Right lobe of liver (tissue), 6 donors: ENCODE measurements at regions not wholly inside any gene's neighbourhood (a gene's known extent, or its start where the extent isn't known, plus 50 kb on each side); places are given as distances from the start of the nearest gene placed in this dataset.

Experiments used
- ATAC-seq, 4 donors: fragments of 200-7000 bp; cut with Tn5 transposase; one replicate each; pipeline ENCODE4 v1.9.1; 2020; ENCODE audit warnings: mild to moderate bottlenecking in 4 of 4, moderate library complexity in 4 of 4
- DNase-seq, 3 donors: peaks; one replicate each; pipeline ENCODE4 v3.0.0-alpha.2; 2020
- H3K27ac ChIP-seq, 3 donors: fragments of 200-600 bp; one replicate each; pipeline ENCODE4 v1.8.0; 2022
- H3K27me3 ChIP-seq, 2 donors: fragments of 200-600 bp; one replicate each; pipeline ENCODE4 v1.8.0; 2022
- H3K36me3 ChIP-seq, 4 donors: fragments of 200-600 bp; sonication (generic) in 1 of 4; one replicate each; pipeline versions ENCODE4 v1.5.1 to v1.8.0; 2017 to 2022; ENCODE audit warnings: control low read depth in 1 of 4
- H3K4me1 ChIP-seq, 4 donors: fragments of 200-600 bp; sonication (generic) in 1 of 4; one replicate each; pipeline versions ENCODE4 v1.5.1 to v1.8.0; 2017 to 2022; ENCODE audit warnings: control low read depth in 1 of 4
- H3K4me3 ChIP-seq, 3 donors: fragments of 200-600 bp; one replicate each; pipeline ENCODE4 v1.8.0; 2022
- H3K9me3 ChIP-seq, 4 donors: fragments of 200-600 bp; sonication (generic) in 1 of 4; one replicate each; pipeline versions ENCODE4 v1.5.1 to v1.8.0; 2017 to 2022; ENCODE audit warnings: control low read depth in 1 of 4
- POLR2A ChIP-seq: fragments of 450-650 bp; IDR thresholded peaks from one replicate; pipeline ENCODE4 v1.6.1; 2017; ENCODE audit warnings: antibody characterized with exemption, mild to moderate bottlenecking
- WGBS: methylation state at CpG from one replicate; pipeline ENCODE4 v1.1.6; 2018; ENCODE audit warnings: low coverage, low lambda C conversion rate; ENCODE audit not compliant: insufficient coverage; ENCODE audit errors: missing lambda C conversion rate; 5-methylcytosine and 5-hydroxymethylcytosine counted together
- intact Hi-C, 2 donors: fragments of 100-400 bp; cut with DNase I; formaldehyde crosslinking; loops; one replicate each; pipeline versions ENCODE4 v1.11.2 to v1.14.1; 2022
- TF ChIP-seq, protein P1 (sequence below), 4 donors: fragments of 200-600 bp in 3 of 4; fragments of 450-650 bp in 1 of 4; IDR thresholded peaks; one replicate each; pipeline versions ENCODE4 v1.5.1 to v1.8.0; 2016 to 2022; ENCODE audit warnings: antibody characterized with exemption in 4 of 4, mild to moderate bottlenecking in 2 of 4
- donor health status: DM: no; HTN: yes; CAD: no.
- donor health status: DM: no; HTN: no; CAD: no.
- donor health status: DM: no; HTN: no; CAD: no.
- donor health status: DM: no; HTN: yes; CAD: no.
- donor health status: DM: no; HTN: yes; CAD: no.

DNA sequence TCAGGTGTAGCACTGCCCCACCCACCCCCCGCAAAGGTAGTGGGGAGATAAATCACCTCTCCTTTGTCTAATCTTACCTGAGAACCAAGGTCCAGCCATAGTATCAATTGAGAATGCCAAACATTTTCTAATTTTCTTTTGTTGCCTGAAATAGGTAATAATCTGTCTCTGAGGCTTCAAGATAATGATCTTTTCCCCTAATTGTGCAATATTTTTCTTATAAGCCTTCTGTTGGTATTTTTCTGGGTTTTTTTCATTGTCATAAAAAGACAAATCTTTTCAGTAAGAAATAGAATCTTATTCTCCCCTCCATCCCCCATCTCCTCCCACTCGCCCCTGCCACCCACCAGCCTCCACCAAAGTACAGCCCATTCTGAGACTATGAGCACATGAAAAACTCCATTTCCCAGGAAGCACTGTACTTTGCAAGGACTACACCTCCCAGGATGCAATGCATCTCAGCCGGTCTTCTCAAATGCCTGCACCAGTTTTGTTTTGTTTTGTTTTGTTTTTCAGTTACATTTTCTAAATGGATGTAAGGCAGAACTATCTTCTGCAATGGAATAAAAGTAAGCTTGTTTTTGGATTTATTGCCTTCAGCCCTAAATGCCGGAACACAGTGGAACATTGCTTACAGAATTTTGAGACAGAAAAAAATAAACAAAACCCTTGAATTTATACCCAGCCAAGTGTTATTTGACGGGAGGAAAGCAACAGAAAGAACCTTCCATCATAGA, 268.0 kb downstream of the TFAP2A start:
- DNase-seq = no peak
- no peaks in the 10 kb centered on the region for H3K9me3 ChIP-seq
- H3K27ac ChIP-seq = no peak overlapping the region
- WGBS = 32% methylated on average over 5 of the region's 5 CpGs
- H3K4me3 ChIP-seq = peak overlapping the region; percentile 4 to 17 (median 9)
- H3K36me3 ChIP-seq = no peaks in the 10 kb centered on the region
- peak; percentile 54 to 76 (median 63) for ATAC-seq
- H3K27me3 ChIP-seq = no peaks in the 10 kb centered on the region
- TF ChIP-seq, protein P1, sequence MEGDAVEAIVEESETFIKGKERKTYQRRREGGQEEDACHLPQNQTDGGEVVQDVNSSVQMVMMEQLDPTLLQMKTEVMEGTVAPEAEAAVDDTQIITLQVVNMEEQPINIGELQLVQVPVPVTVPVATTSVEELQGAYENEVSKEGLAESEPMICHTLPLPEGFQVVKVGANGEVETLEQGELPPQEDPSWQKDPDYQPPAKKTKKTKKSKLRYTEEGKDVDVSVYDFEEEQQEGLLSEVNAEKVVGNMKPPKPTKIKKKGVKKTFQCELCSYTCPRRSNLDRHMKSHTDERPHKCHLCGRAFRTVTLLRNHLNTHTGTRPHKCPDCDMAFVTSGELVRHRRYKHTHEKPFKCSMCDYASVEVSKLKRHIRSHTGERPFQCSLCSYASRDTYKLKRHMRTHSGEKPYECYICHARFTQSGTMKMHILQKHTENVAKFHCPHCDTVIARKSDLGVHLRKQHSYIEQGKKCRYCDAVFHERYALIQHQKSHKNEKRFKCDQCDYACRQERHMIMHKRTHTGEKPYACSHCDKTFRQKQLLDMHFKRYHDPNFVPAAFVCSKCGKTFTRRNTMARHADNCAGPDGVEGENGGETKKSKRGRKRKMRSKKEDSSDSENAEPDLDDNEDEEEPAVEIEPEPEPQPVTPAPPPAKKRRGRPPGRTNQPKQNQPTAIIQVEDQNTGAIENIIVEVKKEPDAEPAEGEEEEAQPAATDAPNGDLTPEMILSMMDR (IDR thresholded peaks at IDR 0.05) = no peak
- no peak for TF ChIP-seq POLR2A
- H3K4me1 ChIP-seq = no peaks in the 10 kb centered on the region
- intact Hi-C loops = no loop called here

DNA sequence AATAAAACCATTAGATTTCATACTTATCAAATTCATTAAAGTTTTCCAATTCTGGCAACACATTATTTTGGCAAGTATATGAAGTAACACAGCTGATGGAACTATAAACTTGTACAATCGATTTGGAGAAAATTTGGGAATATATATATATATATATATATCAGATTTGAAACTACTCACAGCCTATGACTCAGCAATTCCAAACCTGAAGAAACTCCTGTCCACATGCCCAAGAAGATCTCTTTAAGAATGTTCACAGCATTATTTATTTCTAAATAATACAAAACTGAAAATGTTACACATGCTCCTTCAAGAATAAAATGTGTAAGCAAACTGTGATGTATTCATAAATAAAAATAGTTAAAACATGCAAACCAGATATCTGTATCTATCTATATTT, 270.1 kb downstream of the TFAP2A start:
- no peaks in the 10 kb centered on the region for H3K27me3 ChIP-seq
- DNase-seq (no peak), ATAC-seq (no peak)
- no peaks in the 10 kb centered on the region for H3K36me3 ChIP-seq
- TF ChIP-seq POLR2A = no peak
- TF ChIP-seq, protein P1 (IDR thresholded peaks at IDR 0.05) = no peak
- H3K27ac ChIP-seq = no peak overlapping the region
- no peaks in the 10 kb centered on the region for H3K4me1 ChIP-seq
- 43% methylated on average over 1 of the region's 1 CpG for WGBS
- intact Hi-C loops = no loop called here
- no peak overlapping the region for H3K4me3 ChIP-seq
- H3K9me3 ChIP-seq = no peaks in the 10 kb centered on the region

DNA sequence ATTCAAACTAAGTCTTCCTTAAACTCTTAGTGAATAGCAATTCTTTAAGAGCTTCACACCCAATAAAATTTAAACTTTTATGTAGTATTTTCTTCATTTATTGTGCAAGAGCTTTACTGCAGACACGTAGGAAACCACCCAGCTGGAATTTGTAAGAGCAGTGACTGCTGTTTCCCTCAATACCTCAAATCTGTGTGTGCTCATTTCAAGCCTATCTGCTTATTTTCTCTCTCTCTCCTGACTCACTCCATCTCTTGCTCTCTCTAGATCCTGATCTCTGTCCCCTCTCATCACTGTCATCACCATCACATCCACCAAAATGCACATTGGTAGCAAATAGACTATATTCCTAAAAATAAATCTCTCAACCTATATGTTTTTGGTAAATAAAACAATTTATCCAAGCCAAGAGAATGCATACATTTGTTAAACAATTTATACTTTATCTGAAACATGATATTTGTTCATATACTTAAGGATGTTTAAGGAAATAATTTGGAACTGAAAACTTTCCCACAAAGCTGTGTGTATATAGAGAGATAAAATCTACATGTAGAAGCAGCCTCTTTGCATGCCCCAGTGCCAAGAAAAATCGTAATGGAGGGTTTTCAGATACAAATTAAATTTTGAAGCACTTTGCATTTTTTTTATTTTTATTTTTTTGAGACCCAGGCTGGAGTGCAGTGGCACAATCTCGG, 273.0 kb downstream of the TFAP2A start:
- intact Hi-C loops = no loop called here
- H3K27ac ChIP-seq = no peak overlapping the region
- no peak for DNase-seq
- no peak for TF ChIP-seq POLR2A
- TF ChIP-seq, protein P1 (IDR thresholded peaks at IDR 0.05) = no peak
- no peaks in the 10 kb centered on the region for H3K4me1 ChIP-seq
- no peak for ATAC-seq
- no peaks in the 10 kb centered on the region for H3K36me3 ChIP-seq
- H3K9me3 ChIP-seq = no peaks in the 10 kb centered on the region
- H3K4me3 ChIP-seq = no peak overlapping the region
- no peaks in the 10 kb centered on the region for H3K27me3 ChIP-seq
- 42% methylated on average over 3 of the region's 3 CpGs for WGBS

DNA sequence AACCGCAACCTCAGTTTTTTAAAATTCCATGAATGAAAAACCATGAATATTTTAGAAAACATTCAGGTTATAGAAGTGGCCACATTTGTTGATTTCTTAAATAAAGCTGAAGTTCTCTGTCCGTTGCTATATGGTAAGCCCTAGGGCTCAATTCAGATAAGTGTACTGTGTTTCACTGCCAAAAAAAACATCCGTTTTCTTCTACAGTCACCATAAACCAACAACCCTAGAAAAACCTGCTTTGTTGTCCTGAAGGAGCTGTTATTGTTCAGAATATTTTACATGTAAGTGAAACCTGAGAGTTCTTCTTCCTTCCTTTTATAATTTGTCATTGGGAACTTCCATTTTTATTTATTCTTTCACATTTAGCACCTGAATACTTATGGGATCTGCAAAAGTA, 274.1 kb downstream of the TFAP2A start:
- TF ChIP-seq, protein P1 (IDR thresholded peaks at IDR 0.05) = no peak
- no peak for TF ChIP-seq POLR2A
- Histone ChIP-seq H3K4me1 (no peaks in the 10 kb centered on the region), H3K9me3 (no peaks in the 10 kb centered on the region), H3K4me3 (no peak overlapping the region), H3K36me3 (no peaks in the 10 kb centered on the region), H3K27me3 (no peaks in the 10 kb centered on the region), H3K27ac (no peak overlapping the region)
- DNase-seq (no peak), ATAC-seq (no peak)
- 39% methylated on average over 3 of the region's 3 CpGs for WGBS
- intact Hi-C loops = no loop called here
